Ishikawa (cell line): ENCODE measurements at regions not wholly inside any gene's neighbourhood (a gene's known extent, or its start where the extent isn't known, plus 50 kb on each side); places are given as distances from the start of the nearest gene placed in this dataset.

ENCODE experiments used
- CEBPB ChIP-seq: IDR thresholded peaks from 2 replicates; pipeline ENCODE4 v1.6.1; 2012
- CREB1 ChIP-seq: IDR thresholded peaks from 2 replicates; pipeline ENCODE4 v1.6.1; 2012; ENCODE audit warnings: low read depth
- EGR1 ChIP-seq: IDR thresholded peaks from 2 replicates; pipeline ENCODE4 v1.6.1; 2012
- EP300 ChIP-seq: IDR thresholded peaks from 2 replicates; pipeline ENCODE4 v1.6.1; 2012; ENCODE audit warnings: borderline replicate concordance
- FOXM1 ChIP-seq: IDR thresholded peaks from 2 replicates; pipeline ENCODE4 v1.6.1; 2012; ENCODE audit warnings: low read depth, borderline replicate concordance
- NFIC ChIP-seq: IDR thresholded peaks from 2 replicates; pipeline ENCODE4 v1.6.1; 2012
- RAD21 ChIP-seq: IDR thresholded peaks from 2 replicates; pipeline ENCODE4 v1.6.1; 2012; ENCODE audit warnings: low read depth
- REST ChIP-seq: IDR thresholded peaks from 2 replicates; pipeline ENCODE4 v1.6.1; 2012; ENCODE audit warnings: low read depth, mild to moderate bottlenecking
- TAF1 ChIP-seq: IDR thresholded peaks from 2 replicates; pipeline ENCODE4 v1.6.1; 2012; ENCODE audit warnings: low read depth, mild to moderate bottlenecking
- TCF12 ChIP-seq: IDR thresholded peaks from 2 replicates; pipeline ENCODE4 v1.6.1; 2012; ENCODE audit warnings: low read depth
- TEAD4 ChIP-seq: IDR thresholded peaks from 2 replicates; pipeline ENCODE4 v1.6.1; 2012
- YY1 ChIP-seq: IDR thresholded peaks from 2 replicates; pipeline ENCODE4 v1.6.1; 2012; ENCODE audit warnings: low read depth
- ZBTB7A ChIP-seq: IDR thresholded peaks from 2 replicates; pipeline ENCODE4 v1.6.1; 2012; ENCODE audit warnings: low read depth

GRCh38 chr13:70816853-70817252 is 708.6 kb upstream of the KLHL1 start:
- TF ChIP-seq CEBPB: no peak
- TF ChIP-seq EGR1: no peak
- TF ChIP-seq YY1: no peak
- TF ChIP-seq TCF12: no peak
- no peak for TF ChIP-seq REST
- no peak for TF ChIP-seq FOXM1
- no peak for TF ChIP-seq EP300
- TF ChIP-seq TAF1: no peak
- no peak for TF ChIP-seq ZBTB7A
- no peak for TF ChIP-seq NFIC
- no peak for TF ChIP-seq TEAD4
- TF ChIP-seq RAD21: no peak
- TF ChIP-seq CREB1: no peak
